GM12864 (cell line): ENCODE measurements at regions not wholly inside any gene's neighbourhood (a gene's known extent, or its start where the extent isn't known, plus 50 kb on each side); places are given as distances from the start of the nearest gene placed in this dataset.
"Not testable (repeated sequence)": the region's sequence is repeated elsewhere in the genome, so short reads cannot be mapped to it uniquely, and the experiment has no call there.

Experiments used
- DNase-seq: peaks from one replicate; pipeline ENCODE4 v3.0.0-alpha.2; 2011; ENCODE audit warnings: low read depth
- H3K4me3 ChIP-seq: 2 replicates; pipeline ENCODE4 v1.5.1; 2011; ENCODE audit warnings: mild to moderate bottlenecking, low read depth, low read length, control low read depth
- TF ChIP-seq, protein P1 (sequence below): IDR thresholded peaks from 2 replicates; pipeline ENCODE4 v1.5.1; 2011; ENCODE audit warnings: low read depth, mild to moderate bottlenecking, moderate library complexity, low read length, control low read depth, inconsistent platforms; ENCODE audit errors: missing control alignments

GRCh38 chr13:66077132-66077689, 1152.9 kb downstream of the PCDH9 start:
- DNase-seq = no peak
- no peak overlapping the region for H3K4me3 ChIP-seq
- TF ChIP-seq, protein P1, sequence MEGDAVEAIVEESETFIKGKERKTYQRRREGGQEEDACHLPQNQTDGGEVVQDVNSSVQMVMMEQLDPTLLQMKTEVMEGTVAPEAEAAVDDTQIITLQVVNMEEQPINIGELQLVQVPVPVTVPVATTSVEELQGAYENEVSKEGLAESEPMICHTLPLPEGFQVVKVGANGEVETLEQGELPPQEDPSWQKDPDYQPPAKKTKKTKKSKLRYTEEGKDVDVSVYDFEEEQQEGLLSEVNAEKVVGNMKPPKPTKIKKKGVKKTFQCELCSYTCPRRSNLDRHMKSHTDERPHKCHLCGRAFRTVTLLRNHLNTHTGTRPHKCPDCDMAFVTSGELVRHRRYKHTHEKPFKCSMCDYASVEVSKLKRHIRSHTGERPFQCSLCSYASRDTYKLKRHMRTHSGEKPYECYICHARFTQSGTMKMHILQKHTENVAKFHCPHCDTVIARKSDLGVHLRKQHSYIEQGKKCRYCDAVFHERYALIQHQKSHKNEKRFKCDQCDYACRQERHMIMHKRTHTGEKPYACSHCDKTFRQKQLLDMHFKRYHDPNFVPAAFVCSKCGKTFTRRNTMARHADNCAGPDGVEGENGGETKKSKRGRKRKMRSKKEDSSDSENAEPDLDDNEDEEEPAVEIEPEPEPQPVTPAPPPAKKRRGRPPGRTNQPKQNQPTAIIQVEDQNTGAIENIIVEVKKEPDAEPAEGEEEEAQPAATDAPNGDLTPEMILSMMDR = no peak

- no peak overlapping the region for H3K4me3 ChIP-seq
- DNase-seq = no peak
- TF ChIP-seq, protein P1 = no peak
These were observed 1153.7 kb downstream of the PCDH9 start for GRCh38 chr13:66076417-66076816.

- no peak overlapping the region for H3K4me3 ChIP-seq
- no peak for DNase-seq
- TF ChIP-seq, protein P1 = no peak
These were observed 1156.0 kb downstream of the PCDH9 start for GRCh38 chr13:66074018-66074615.

DNA sequence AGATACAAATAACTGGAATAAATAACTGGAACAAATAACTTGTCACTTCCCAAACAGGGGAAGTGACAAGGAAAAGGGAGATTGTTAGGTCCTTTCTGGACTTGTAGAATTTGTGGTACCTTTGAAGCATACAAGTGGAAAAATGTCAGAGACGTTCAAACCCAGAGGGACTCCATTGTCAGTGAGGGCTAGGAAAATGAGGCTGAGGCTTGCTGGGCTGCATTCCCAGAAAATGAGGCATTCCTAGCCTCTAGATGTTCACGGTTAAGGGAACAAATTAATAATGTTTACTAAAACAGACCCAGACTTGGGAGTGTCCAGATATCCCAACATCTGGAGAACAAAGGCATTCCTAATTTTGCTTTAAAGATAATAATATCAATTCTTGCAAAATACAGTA, 1158.0 kb downstream of the PCDH9 start:
- DNase-seq = not testable (repeated sequence)

GRCh38 chr13:66071608-66072007, 1158.5 kb downstream of the PCDH9 start:
- TF ChIP-seq, protein P1 = no peak
- no peak overlapping the region for H3K4me3 ChIP-seq
- DNase-seq = no peak

More for the DNA sequence above, 1158.0 kb downstream of the PCDH9 start:
- H3K4me3 ChIP-seq = not testable (repeated sequence)

DNA sequence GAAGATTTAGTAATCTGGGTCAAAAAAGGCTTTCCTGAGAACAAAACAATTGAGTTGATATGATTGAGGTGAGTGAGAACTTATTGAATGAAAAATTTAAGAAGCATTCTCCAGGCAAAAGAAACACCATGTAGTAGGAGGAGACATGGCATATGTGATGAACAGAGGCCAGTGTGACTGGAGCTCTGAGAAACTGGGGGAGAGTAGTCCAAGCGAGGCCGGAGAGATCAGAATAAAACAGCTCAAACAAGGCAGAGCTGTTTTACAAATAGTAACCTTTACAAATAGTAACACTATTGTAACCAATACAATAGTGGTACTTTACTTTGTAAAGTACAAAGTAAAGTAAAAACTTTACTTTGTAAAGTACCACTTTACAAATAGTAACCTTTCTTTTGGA, 1159.1 kb downstream of the PCDH9 start:
- DNase-seq = no peak
- TF ChIP-seq, protein P1 = no peak
- no peak overlapping the region for H3K4me3 ChIP-seq

GRCh38 chr13:66069570-66069969, 1160.6 kb downstream of the PCDH9 start:
- TF ChIP-seq, protein P1 = no peak
- no peak for DNase-seq
- H3K4me3 ChIP-seq = no peak overlapping the region
